ENCODE measurements at regions not wholly inside any gene's neighbourhood (a gene's known extent, or its start where the extent isn't known, plus 50 kb on each side); places are given as distances from the start of the nearest gene placed in this dataset.
"Not testable (repeated sequence)": the region's sequence is repeated elsewhere in the genome, so short reads cannot be mapped to it uniquely, and the experiment has no call there.

- no peak for TF ChIP-seq CTCF (conservative IDR thresholded peaks at IDR 0.05; ENCODE audit: low read depth, low read length)
- H3K4me3 ChIP-seq (ENCODE audit: low read depth, low read length), result no peak overlapping the region
- DNase-seq (ENCODE audit: low read depth), result no peak
These were observed 121.8 kb downstream of the PMAIP1 start for GRCh38 chr18:60021556-60021955.

GRCh38 chr18:60020107-60020925 is 120.5 kb downstream of the PMAIP1 start:
- H3K4me3 ChIP-seq (ENCODE audit: low read depth, low read length), result no peak overlapping the region
- TF ChIP-seq CTCF (conservative IDR thresholded peaks at IDR 0.05; ENCODE audit: low read depth, low read length), result no peak
- peak; percentile 50 for DNase-seq (ENCODE audit: low read depth)

- DNase-seq (ENCODE audit: low read depth), result peak; percentile 89
- TF ChIP-seq CTCF (conservative IDR thresholded peaks at IDR 0.05; ENCODE audit: low read depth, low read length), result no peak
- H3K4me3 ChIP-seq (ENCODE audit: low read depth, low read length), result no peak overlapping the region
These were observed 119.7 kb downstream of the PMAIP1 start for GRCh38 chr18:60019463-60019840.

GRCh38 chr18:60018618-60019462 is 119.0 kb downstream of the PMAIP1 start:
- no peak for TF ChIP-seq CTCF (conservative IDR thresholded peaks at IDR 0.05; ENCODE audit: low read depth, low read length)
- H3K4me3 ChIP-seq (ENCODE audit: low read depth, low read length), result no peak overlapping the region
- DNase-seq (ENCODE audit: low read depth), result peak; percentile 47

GRCh38 chr18:60018134-60018533 is 118.3 kb downstream of the PMAIP1 start:
- DNase-seq (ENCODE audit: low read depth); H3K4me3 ChIP-seq (ENCODE audit: low read depth, low read length): not testable (repeated sequence)

- no peak for DNase-seq (ENCODE audit: low read depth)
- TF ChIP-seq CTCF (conservative IDR thresholded peaks at IDR 0.05; ENCODE audit: low read depth, low read length), result no peak
- H3K4me3 ChIP-seq (ENCODE audit: low read depth, low read length), result no peak overlapping the region
These were observed 117.6 kb downstream of the PMAIP1 start for GRCh38 chr18:60017371-60017770.

GRCh38 chr18:60015826-60016225 is 116.0 kb downstream of the PMAIP1 start:
- H3K4me3 ChIP-seq (ENCODE audit: low read depth, low read length), result not testable (repeated sequence)
- DNase-seq (ENCODE audit: low read depth), result peak; percentile 41

- DNase-seq (ENCODE audit: low read depth); H3K4me3 ChIP-seq (ENCODE audit: low read depth, low read length): not testable (repeated sequence)
These were observed 113.4 kb downstream of the PMAIP1 start for GRCh38 chr18:60013148-60013547.

All from choroid plexus epithelial cell (primary cell).